Gastrocnemius medialis (tissue), 4 donors: ENCODE measurements at regions not wholly inside any gene's neighbourhood (a gene's known extent, or its start where the extent isn't known, plus 50 kb on each side); places are given as distances from the start of the nearest gene placed in this dataset.

ENCODE experiments used
- CTCF ChIP-seq, 5 experiments: fragments of 450-650 bp in 3 of 5; fragments of 200-600 bp in 2 of 5; sonication (generic) in 2 of 5; IDR thresholded peaks in 4 of 5; conservative IDR thresholded peaks in 1 of 5; 1 replicate in 4 of 5; 2 replicates in 1 of 5; pipeline ENCODE4 v1.5.1; 2016 to 2019; ENCODE audit warnings: antibody characterized with exemption in 5 of 5, mild to moderate bottlenecking in 3 of 5, moderate library complexity in 3 of 5
- POLR2A ChIP-seq, 2 donors: fragments of 450-650 bp; IDR thresholded peaks; one replicate each; pipeline ENCODE4 v1.6.1; 2017; ENCODE audit warnings: antibody characterized with exemption in 2 of 2, mild to moderate bottlenecking in 2 of 2, moderate library complexity in 2 of 2

- TF ChIP-seq CTCF (IDR thresholded peaks at IDR 0.05 in 4 of 5, conservative IDR thresholded peaks at IDR 0.05 in 1 of 5) = no peak
- no peak for TF ChIP-seq POLR2A (IDR thresholded peaks at IDR 0.05)
These were observed 590.3 kb upstream of the CDH2 start for GRCh38 chr18:28767201-28767600.
